HG03439 (cell line): ENCODE measurements at regions not wholly inside any gene's neighbourhood (a gene's known extent, or its start where the extent isn't known, plus 50 kb on each side); places are given as distances from the start of the nearest gene placed in this dataset.
A peak's percentile ranks its signal among the peaks of the same experiment; 100 is the strongest.

Experiments used
- ATAC-seq: cut with Tn5 transposase; IDR thresholded peaks from one replicate; pipeline ENCODE4 v1.9.1; 2021; ENCODE audit warnings: mild to moderate bottlenecking, moderate library complexity; ENCODE audit not compliant: unreplicated experiment

DNA sequence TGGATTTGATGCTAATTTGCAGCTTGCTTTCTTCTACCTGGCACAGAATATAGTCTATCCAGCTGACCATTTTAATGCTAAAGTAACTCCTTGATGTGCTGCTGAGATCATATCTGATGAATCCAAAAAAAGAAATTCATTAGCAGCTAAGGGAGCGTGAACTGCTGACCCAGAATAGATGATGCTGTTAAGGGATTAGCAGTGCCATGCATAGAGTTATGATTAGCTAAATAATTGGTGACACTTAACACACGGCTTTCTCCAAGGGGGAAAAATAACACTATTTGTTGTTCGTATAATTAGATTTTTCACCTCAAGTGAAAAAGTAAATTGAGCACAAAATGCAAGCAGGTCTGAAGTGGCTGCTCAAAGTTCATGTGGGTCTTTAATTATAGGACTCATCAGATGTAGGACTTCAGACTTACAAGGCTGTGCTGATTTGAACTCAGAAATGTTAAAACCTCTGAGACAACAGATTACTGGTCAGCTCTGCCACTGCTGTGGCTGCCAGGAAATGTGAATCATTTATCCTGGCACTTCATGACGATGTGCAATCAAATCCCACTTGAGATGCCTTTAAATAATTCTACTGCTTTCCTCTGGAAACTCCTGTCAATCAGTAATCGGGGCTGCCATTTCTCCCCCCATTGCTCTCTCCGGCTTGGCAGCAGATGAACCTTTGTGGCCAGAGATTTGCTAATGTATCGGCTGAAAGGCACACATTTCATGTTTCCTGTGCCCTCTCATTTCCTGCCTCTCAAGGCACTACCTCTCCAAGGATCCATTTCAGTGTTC lies 291.6 kb upstream of the C9orf72 start:
- no peak for ATAC-seq

DNA sequence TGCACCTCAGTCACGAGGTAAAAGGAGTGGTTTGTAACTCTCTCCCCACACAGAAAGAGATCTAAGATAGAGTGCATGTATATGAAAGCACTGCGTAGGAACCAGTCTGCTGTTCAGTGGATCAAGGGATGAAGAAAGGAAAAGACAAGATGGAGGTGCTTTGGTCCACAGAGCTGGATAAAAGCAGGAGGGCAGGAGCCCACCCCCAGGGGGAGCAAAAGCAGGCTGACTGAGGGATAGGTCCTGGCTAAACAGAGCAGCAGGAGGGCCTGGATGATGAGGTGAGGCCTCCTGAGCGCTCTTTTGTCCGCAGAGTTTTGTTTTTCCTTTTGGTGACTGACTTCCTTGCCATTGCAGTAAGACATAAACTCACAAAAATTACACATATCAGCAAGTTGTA lies 293.5 kb upstream of the C9orf72 start:
- no peak for ATAC-seq

DNA sequence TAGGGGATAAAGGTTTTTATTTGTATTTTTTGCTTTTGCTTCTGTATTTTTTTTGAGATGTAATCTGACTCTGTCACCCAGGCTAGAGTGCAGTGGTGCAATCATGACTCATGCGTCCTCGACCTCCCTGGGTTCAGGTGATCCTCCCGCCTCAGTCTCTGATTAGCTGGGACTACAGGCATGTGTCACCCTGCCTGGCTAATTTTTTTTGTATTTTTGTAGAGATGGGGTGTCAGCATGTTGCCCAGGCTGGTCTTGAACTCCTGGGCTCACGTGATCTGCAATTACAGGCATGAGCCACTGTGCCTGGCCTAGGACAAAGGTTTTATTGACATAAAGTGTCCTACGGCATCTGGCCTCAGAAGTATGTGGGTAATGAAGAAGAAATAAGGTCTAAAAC lies 297.1 kb upstream of the C9orf72 start:
- no peak for ATAC-seq

DNA sequence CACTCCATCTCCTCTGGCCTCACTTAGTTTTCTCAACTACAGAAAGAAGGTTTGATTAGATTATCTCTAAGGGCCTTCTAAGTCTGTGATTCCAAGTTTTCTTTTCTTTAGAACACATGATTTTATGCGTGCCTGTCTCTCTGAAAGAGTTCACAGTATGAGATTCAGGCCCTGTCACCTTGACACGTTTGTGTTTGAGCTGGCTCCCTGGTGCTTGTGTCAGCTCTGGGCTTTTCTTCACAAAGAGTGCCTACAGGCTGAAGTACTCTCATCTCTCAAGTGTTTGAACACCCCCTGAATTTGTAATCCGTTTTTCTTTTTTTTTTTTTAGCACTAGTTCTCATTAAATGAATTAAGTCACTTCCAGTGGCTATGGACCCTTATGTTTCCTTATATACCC lies 306.9 kb upstream of the C9orf72 start:
- ATAC-seq = no peak

DNA sequence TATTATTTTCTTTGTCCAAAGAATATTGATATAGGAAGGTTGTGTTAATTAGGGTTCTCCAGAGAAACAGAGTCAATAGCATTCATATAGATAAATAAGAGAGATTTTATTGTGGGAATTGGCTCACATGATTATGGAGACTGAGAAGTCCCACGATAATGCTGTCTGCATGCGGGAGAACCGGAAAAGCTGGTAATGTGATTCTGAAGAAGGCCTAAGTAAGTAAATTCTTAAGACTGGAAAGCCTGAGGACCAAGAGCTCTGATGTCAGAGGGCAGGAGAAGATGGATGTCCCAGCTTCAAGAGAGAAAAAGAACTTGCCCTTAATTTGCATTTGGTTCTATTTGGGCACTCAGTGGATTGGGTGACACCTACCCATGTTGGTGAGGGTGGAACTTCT lies 307.4 kb upstream of the C9orf72 start:
- no peak for ATAC-seq

DNA sequence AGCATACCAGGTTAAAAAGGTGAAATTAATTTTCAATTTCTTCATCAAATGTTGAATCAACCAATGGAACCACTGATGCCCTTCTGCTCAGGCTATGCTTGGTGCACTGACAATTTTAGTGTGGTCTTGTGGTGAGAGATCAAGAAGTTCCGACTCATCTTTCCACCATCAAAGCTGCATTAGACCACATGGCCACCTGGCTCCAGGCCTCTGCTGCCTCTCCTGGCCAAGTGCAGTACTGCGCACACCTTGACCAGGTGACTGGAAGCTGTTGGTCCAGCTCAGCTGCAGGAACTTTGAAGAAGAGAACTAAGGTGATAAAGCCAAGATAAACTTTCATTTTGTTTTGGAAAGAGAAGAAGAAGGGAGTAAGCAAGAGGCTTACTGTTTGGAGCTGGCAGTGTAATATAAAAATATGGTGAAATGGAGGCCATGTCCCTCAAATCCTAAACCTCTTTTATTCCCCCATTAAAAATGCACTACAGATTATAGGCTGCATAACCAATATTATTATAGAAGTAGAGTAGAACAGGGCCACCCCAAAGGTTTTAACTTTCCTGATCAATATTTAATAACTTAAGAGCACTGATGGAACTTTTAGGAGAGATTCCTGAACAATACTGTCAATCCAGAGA lies 315.5 kb upstream of the C9orf72 start:
- ATAC-seq = peak; percentile 81

DNA sequence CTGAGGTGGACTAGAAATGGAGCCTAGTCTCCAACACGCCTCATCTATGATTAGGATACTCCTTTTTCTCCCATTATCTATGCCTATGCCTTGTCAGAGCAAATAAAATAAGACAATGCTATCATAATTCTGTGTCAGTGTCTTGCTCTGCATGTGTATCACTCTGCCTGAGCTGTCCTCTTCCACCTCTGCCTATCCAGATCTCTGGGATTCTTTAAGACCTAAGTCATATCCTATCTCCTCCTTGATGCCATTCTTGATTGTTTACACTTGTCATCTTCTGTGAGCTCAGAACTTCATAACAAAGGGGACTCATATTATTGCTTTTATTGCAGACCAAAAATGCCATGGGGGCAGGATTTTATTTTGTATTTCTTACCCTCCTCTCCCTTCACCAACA lies 351.2 kb upstream of the C9orf72 start:
- ATAC-seq = no peak

DNA sequence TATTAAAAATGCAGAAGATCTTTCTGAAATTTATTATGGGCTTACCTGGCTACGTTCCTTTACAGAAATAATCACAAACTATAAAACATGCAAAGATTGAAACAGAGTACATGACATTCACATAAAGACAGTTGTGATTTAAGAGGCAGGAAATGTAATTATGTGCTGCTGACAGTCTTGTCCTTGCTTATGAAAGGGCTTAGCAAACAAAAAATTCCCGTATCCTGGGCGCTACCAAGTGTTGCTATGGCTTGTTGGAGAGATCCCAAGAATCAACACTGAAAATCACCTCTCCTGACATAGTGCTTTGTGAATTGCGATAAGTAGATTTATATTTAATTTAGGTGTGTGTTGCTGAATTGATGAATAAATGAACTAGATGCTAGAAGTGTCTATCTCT lies 352.5 kb upstream of the C9orf72 start:
- no peak for ATAC-seq

DNA sequence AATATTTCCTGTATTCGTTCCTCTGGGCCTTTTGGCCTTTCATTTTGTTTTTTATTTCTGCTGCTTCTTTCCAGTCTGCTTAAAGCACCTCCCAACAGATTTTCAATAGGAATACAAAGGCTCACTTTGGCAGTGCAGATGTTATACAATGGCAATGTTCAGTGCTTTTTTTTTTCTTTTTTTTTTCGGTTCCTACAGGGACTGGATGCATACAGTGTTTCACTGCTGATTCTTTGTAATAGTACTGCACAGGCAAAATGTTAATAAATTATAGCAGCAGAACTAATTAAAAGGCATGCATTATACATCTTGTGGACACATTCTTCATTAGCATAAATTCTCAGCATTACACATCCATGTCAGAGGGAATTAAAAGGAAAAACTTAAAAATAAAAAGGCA lies 356.6 kb upstream of the C9orf72 start:
- ATAC-seq = no peak

DNA sequence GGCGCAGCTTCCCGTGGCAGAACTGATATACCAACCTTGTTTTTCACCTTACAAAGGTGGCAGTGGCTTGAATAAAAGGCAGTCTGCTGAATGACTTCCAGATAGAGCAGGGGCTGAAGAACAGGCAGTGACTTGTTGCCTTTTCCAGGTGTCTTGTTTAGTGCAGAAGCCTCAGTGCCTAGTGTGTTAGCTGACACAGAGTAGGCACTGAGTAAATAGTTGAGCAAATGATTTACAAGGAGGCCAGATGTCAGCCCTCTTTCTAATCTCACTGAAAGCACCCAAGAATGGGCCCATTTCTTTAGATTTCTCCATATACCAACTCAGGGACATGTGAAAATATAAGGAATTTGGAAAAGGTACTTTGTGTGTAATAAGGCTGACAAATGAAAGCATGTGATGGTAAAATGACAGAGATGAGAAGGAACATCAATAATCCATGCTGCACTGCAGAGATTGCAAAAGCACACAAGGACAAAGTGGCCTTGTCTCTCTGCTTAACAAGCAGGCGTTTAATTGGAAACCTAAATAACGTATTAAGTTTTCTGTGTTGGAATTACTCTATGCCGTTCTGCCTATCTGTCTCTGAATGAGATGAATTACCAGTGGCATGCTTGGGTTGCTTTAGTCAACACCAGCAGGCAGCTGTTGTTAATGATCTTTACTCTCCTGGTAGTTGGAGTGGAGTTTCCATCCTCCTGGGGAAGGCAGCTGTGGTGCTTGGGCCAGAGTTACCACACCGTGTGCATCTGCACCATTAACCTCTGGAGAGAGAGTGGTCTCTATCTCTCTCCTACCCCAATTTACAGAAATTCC lies 360.1 kb upstream of the C9orf72 start:
- no peak for ATAC-seq

DNA sequence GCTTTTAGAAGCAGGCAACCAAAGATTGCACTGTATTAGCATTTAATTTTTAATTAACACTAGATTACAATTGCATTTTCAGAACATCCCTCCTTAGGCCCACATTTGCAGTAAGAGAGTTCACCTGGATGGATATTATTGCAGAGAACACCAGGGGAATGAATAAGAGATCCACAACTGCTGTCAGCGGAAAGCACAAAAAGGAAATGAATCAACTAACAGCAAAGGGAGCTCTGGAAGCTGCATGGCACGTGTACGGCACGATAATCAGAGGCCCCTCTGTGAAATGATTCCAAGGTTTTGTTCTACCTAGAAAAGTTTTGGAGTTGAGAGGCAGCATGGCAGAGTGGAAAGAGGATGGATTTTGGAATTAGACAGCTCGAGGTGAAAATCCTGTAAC lies 361.2 kb upstream of the C9orf72 start:
- ATAC-seq = no peak

DNA sequence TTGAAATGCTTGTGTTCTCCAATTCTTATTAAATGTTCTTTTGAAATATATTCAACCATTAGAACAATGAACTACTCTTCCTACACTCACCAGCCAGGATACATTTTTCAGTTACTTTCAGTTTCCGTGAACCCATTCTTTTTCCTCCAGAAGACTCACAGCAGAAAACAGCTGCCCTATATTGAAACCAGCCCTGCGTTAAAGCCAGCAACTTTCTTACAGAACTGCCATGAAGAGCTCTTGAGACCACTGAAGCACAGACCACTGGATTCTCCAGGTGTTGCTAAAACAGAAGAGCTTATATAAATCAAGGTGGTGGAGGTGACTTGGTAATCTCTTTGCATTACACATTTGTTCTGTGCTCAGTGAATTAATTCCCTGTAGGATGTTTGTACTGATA lies 365.9 kb upstream of the C9orf72 start:
- ATAC-seq = no peak

DNA sequence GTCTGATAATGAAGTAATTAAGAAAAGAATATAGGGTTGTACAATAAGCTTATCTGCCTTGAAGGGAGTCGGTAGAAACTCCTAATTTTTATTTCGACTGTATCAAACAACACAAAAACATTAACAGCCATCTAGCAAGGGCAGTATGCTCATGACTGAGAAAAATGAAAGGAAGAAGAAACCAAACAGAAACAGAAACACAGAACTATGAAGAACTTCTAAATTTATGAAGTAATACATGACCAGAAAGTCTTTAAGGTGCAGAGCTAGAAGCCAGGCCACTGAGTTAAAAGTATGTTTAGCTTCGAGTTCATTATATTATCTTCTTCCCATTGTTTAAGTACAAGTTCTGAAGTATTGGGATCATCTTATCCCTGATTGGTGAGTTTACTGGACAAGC lies 367.3 kb upstream of the C9orf72 start:
- no peak for ATAC-seq

DNA sequence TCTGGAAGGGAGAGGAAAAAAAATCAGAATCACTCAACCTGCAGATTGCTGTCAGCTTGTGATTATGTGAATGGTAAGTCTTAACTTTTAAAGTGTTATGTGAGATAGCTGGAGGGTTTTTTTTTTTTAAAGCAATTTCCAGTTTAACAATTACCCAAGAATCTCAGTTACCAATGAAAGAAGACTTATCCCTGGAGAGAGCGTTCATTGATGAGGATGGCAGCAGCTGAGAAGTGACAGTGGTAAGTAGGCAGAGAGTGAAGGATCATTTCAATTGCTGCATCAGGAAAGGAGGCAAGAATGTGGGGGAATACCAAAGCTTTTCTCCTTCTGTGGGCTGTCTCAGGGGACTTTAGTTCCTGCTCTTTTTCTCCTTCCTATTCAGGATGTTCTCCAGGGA lies 370.2 kb upstream of the C9orf72 start:
- ATAC-seq = no peak

DNA sequence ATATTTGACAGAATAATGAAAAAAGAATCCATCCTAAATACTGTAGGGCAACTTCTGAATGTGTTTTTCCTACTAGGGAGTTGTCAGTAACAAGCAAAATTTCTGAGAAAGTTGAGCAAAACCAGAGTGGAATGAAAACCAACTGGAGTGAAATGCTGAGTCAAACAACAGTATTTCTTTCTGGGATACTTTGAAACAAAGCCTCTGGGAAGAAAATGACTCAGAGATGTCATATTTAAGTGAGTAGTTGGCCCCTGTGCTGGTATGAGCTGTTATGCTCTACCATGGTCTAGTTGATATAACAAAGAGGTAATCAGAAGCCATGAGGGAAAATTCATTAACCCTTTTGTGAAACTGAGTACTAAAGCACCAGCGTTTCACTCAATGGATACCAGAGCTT lies 372.1 kb upstream of the C9orf72 start:
- ATAC-seq = no peak

DNA sequence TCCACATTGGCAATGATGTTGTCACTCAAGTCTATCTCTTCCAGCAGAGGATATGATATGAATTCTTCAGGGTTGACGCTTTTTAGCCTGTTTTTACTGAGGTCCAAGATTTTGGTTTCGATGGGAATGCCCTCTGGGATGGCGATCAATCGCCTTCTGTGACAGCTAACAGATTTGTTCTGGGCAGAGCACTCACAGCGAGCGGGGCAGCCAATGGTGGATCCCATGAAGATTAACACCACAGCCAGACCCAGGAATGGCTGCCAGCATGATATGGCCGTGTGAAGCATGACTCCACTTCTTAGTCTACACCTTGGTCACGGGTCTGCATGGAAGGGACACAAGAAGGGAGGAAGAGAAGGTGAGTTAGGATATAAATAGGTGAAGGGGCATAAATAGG lies 377.1 kb upstream of the C9orf72 start:
- ATAC-seq = no peak

DNA sequence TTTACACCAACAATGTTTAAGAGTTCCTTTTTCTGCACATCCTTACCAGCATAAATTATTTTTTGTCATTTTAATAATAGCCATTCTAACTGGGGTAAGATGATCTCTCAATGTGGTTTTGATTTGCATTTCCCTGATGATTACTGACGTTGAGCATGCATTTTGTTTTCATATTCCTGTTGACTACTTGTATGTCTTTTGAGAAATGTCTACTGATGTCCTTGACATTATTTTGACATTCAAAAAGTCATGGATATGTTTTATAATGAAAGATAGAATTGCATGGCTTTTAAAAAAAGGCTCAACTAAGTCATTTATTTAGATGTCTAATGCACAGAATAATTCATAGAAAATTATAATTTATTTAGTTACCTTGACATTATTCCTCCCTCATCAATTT lies 381.6 kb upstream of the C9orf72 start:
- ATAC-seq = no peak

DNA sequence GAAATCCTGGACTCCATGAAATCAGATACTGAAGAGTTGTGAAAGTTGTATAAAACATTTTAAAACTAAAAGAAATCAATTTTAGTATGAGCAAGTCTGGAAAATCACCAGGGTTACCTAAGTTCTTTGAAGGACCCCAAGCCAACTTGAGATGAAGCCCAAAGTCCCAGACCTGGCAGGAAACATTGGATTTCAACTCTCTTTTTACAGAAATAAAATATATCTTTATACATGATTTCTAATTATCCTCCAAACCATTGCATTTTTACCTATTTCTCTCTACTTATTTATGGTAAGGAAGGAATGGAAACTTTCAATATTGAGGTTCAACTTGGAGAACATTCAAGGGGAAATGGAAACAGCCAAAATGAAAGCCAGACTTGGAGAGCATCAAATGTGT lies 390.6 kb upstream of the C9orf72 start:
- no peak for ATAC-seq

DNA sequence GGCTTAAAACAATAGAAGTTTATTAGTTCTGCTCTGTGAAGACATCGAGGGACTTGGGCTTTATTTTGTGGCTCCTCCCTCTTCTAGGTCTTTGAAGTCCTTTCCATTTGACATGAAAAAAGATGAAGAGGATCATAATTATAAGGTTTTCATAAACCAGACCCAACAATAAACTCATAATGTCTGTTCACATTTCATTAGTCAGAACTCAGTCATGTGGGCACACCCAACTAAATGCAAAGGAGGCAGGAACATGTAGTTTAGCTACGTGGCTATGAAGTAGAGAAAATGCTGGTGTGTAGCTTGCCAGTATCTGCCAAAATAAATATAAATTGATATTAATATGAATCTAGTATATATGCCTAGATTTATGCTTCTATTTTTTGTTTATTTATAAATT lies 393.9 kb upstream of the C9orf72 start:
- no peak for ATAC-seq

DNA sequence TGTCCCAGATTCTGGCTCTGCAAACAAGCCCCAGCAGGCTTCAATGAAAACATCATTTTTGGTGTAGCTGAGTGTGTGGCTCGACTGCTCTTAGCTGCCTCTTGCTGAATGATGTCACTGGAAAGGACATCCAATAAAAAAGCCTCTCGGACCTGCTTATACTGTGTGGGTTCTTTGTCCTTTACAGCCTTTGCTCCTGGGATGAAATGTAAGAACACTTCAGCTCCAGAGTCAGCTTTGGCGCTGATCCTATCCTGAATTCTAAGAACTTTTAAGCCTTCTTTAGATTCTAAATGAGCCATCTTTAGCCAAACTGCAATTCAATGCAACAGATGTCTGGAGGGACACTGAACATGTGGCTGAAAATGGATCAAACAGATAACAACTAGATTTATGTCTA lies 404.6 kb upstream of the C9orf72 start:
- no peak for ATAC-seq

DNA sequence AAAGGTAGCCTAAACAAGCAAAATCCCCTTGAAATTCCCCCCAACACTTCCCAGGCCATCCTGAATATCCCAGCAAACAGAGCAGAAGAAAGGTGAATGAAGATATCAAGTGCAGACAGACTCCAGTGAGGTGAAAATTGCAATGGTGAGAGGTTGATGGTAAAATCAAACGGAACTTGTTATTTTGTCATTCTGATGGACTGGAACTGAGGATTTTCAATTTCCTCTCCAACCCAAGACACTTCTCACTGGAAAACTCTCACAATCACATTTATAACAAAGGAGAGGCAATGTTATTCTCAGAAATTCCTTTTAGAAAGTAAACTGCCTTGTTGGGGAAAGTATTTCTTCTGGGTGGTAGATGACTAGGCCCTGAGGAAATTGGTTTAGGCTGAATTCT lies 412.4 kb upstream of the C9orf72 start:
- ATAC-seq = no peak

DNA sequence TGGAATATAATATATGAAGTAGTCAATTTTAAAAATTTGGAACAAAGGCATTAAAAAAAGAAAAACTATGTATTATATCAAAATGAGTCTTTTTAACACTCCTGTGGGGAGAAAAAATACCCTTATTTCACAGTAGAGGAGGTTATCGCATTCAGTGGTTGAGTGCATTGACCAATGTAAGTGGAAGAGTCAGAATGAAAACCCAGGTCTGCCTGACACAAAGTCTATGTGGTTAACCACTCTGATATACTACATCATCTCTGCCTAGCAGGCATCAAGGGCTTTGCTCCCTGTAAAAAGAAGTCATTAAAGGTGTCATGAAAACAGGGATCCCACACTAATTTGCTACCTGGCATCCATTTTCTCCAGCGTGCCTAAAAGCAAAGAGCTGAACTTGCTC lies 417.2 kb upstream of the C9orf72 start:
- peak; percentile 88 for ATAC-seq
